SK-N-SH (cell line): ENCODE measurements at regions not wholly inside any gene's neighbourhood (a gene's known extent, or its start where the extent isn't known, plus 50 kb on each side); places are given as distances from the start of the nearest gene placed in this dataset.

ENCODE experiments used
- CTCF ChIA-PET: fragments of 300-600, 350-600 bp; formaldehyde crosslinking; extraction: SDS; loops from one replicate; lab custom pipeline; 2021; lab: Yijun Ruan, JAX
- POLR2A ChIA-PET: fragments of 350-600 bp; sonication (Branson Sonifier 250); formaldehyde crosslinking; extraction: SDS; loops from one replicate; lab custom pipeline; 2020; ENCODE audit warnings: antibody characterized with exemption, inconsistent platforms; lab: Yijun Ruan, JAX
- DNase-seq: peaks from one replicate; pipeline ENCODE4 v3.0.0; 2012
- H2AFZ ChIP-seq: fragments of 200-600 bp; sonication (generic); 2 replicates; pipeline ENCODE4 v1.8.1; 2016; ENCODE audit warnings: antibody characterized with exemption, mild to moderate bottlenecking, low read depth
- H3F3A ChIP-seq: fragments of 200-600 bp; sonication (generic); replicated peaks from 2 replicates; pipeline ENCODE3; 2016; ENCODE audit warnings: antibody characterized with exemption, mild to moderate bottlenecking; ENCODE audit not compliant: insufficient read depth
- H3K27ac ChIP-seq, 2 experiments: fragments of 200-500 bp in 1 of 2; fragments of 200-600 bp in 1 of 2; sonication (Bioruptor generic) in 1 of 2; sonication (generic), shearing (Covaris generic) in 1 of 2; 2 replicates each; pipeline versions ENCODE4 v1.5.1 to v1.6.1; 2014 to 2016; ENCODE audit warnings: low read depth in 2 of 2, inconsistent platforms in 1 of 2, low read length in 1 of 2, mild to moderate bottlenecking in 1 of 2, mixed read lengths in 1 of 2
- H3K27me3 ChIP-seq: fragments of 200-600 bp; sonication (generic), shearing (Covaris generic); 2 replicates; pipeline ENCODE4 v1.6.1; 2016; ENCODE audit warnings: mixed run types; ENCODE audit not compliant: insufficient read depth
- H3K36me3 ChIP-seq, 2 experiments: fragments of 200-500 bp in 1 of 2; fragments of 200-600 bp in 1 of 2; sonication (Bioruptor generic) in 1 of 2; sonication (generic) in 1 of 2; replicated peaks in 1 of 2; 2 replicates each; pipeline versions ENCODE3 to v1.5.1; 2014 to 2016; ENCODE audit warnings: low read length in 1 of 2, mild to moderate bottlenecking in 1 of 2; ENCODE audit not compliant: insufficient read depth in 2 of 2, control insufficient read depth in 1 of 2
- H3K4me1 ChIP-seq, 2 experiments: fragments of 200-500 bp in 1 of 2; fragments of 200-600 bp in 1 of 2; sonication (Bioruptor generic) in 1 of 2; sonication (generic), shearing (Covaris generic) in 1 of 2; 2 replicates each; pipeline versions ENCODE4 v1.5.1 to v1.6.1; 2014 to 2016; ENCODE audit warnings: low read depth in 1 of 2, low read length in 1 of 2, mixed run types in 1 of 2; ENCODE audit not compliant: insufficient read depth in 2 of 2, control insufficient read depth in 1 of 2
- H3K4me2 ChIP-seq: fragments of 200-600 bp; sonication (generic), shearing (Covaris generic); 2 replicates; pipeline ENCODE4 v1.6.1; 2017; ENCODE audit warnings: mixed run types
- H3K4me3 ChIP-seq, 2 experiments: fragments of 200-500 bp in 1 of 2; fragments of 200-600 bp in 1 of 2; sonication (Bioruptor generic) in 1 of 2; sonication (generic), shearing (Covaris generic) in 1 of 2; 2 replicates each; pipeline versions ENCODE4 v1.5.1 to v1.8.1; 2014 to 2016; ENCODE audit warnings: low read depth in 2 of 2, inconsistent platforms in 1 of 2, low read length in 1 of 2, mild to moderate bottlenecking in 1 of 2, mixed read lengths in 1 of 2, moderate library complexity in 1 of 2
- H3K79me2 ChIP-seq: fragments of 200-600 bp; sonication (generic); 2 replicates; pipeline ENCODE4 v1.8.1; 2017; ENCODE audit warnings: mild to moderate bottlenecking; ENCODE audit not compliant: insufficient read depth
- H3K9ac ChIP-seq: fragments of 200-600 bp; sonication (generic); 2 replicates; pipeline ENCODE4 v1.6.1; 2017; ENCODE audit warnings: mixed run types
- H3K9me2 ChIP-seq: fragments of 200-600 bp; sonication (generic); 2 replicates; pipeline ENCODE4 v1.6.1; 2017; ENCODE audit warnings: mixed run types
- H3K9me3 ChIP-seq: fragments of 200-600 bp; sonication (generic); 2 replicates; pipeline ENCODE4 v1.6.1; 2017; ENCODE audit warnings: mixed run types, mild to moderate bottlenecking, moderate library complexity
- H4K20me1 ChIP-seq: fragments of 200-600 bp; sonication (generic); 2 replicates; pipeline ENCODE4 v1.6.1; 2017; ENCODE audit warnings: mild to moderate bottlenecking, mixed run types; ENCODE audit not compliant: insufficient read depth
- CHD2 ChIP-seq: fragments of 150-350 bp; IDR thresholded peaks from 2 replicates; pipeline ENCODE4 v1.6.1; 2018; ENCODE audit warnings: low read length; ENCODE audit not compliant: partially characterized antibody
- EZH2phosphoT487 ChIP-seq: fragments of 200-600 bp; sonication (generic); IDR thresholded peaks from 2 replicates; pipeline ENCODE4 v1.6.1; 2017; ENCODE audit warnings: low read depth, mixed run types, mild to moderate bottlenecking, antibody characterized with exemption, moderate library complexity, borderline replicate concordance
- IRF3 ChIP-seq: fragments of 150-350 bp; IDR thresholded peaks from 2 replicates; pipeline ENCODE4 v1.6.1; 2016; ENCODE audit warnings: mild to moderate bottlenecking, low read depth, low read length
- JUND ChIP-seq: IDR thresholded peaks from 2 replicates; pipeline ENCODE4 v1.4.0; 2012
- MAX ChIP-seq: IDR thresholded peaks from 2 replicates; pipeline ENCODE4 v1.4.0; 2012; ENCODE audit warnings: low read depth
- MXI1 ChIP-seq: IDR thresholded peaks from 2 replicates; pipeline ENCODE4 v1.6.1; 2012; ENCODE audit warnings: mild to moderate bottlenecking, low read depth, low read length, improper control_type of control experiment
- NRF1 ChIP-seq: IDR thresholded peaks from 2 replicates; pipeline ENCODE4 v1.6.1; 2012; ENCODE audit warnings: low read depth, mild to moderate bottlenecking, low read length
- PBX3 ChIP-seq: IDR thresholded peaks from 2 replicates; pipeline ENCODE4; 2012
- POLR2AphosphoS5 ChIP-seq: IDR thresholded peaks from 2 replicates; pipeline ENCODE4 v1.6.1; 2012; ENCODE audit warnings: low read depth, low read length
- RAD21 ChIP-seq: IDR thresholded peaks from 2 replicates; pipeline ENCODE4 v1.6.1; 2012; ENCODE audit warnings: mild to moderate bottlenecking, low read length
- RCOR1 ChIP-seq: fragments of 150-350 bp; IDR thresholded peaks from 2 replicates; pipeline ENCODE4 v1.6.1; 2017; ENCODE audit warnings: antibody characterized with exemption, low read length
- REST ChIP-seq: IDR thresholded peaks from 2 replicates; pipeline ENCODE4 v1.6.1; 2012; ENCODE audit warnings: mild to moderate bottlenecking, low read depth, low read length, moderate library complexity
- TAF1 ChIP-seq: IDR thresholded peaks from 2 replicates; pipeline ENCODE4 v1.6.1; 2012; ENCODE audit warnings: low read depth, mild to moderate bottlenecking, low read length, moderate library complexity, borderline replicate concordance
- TCF12 ChIP-seq: IDR thresholded peaks from 2 replicates; pipeline ENCODE4 v1.4.0; 2012
- USF2 ChIP-seq: fragments of 150-350 bp; IDR thresholded peaks from 2 replicates; pipeline ENCODE4 v1.6.1; 2017; ENCODE audit warnings: antibody characterized with exemption, low read length, low read depth, borderline replicate concordance
- WGBS: methylation state at CpG from one replicate; pipeline ENCODE4 v1.1.6; 2017; ENCODE audit warnings: low lambda C conversion rate; 5-methylcytosine and 5-hydroxymethylcytosine counted together
- TF ChIP-seq, protein P1 (sequence below): IDR thresholded peaks from 2 replicates; pipeline ENCODE4 v1.4.0; 2012; ENCODE audit warnings: low read depth, borderline replicate concordance

DNA sequence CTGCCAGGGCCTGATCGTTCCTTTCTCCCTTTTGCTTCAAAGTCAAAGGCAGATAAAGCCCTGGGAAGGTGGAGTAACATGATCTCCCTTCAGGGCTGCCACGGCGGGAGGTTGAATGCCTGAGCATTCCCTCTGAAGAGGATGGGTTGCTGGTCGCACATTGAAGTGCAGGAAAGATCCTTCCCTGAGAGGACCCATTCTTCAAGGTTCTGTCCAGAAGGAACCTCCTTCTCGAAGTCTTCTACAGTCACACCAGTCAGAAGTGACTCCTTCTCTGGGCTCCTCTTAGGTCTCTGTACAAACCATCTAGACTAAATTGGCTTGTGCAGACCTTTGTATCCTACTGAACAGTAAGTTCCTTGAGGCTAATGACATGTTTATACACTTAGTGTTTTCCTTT, 192.6 kb upstream of the VGLL2 start:
- Histone ChIP-seq H3K4me3 (no peak overlapping the region), H3F3A (no peaks in the 10 kb centered on the region), H3K27ac (no peak overlapping the region), H2AFZ (no peak overlapping the region), H3K79me2 (no peaks in the 10 kb centered on the region), H3K9me3 (no peaks in the 10 kb centered on the region)
- CTCF ChIA-PET: no interaction called here
- TF ChIP-seq MAX: no peak
- TF ChIP-seq TAF1: no peak
- TF ChIP-seq, protein P1, sequence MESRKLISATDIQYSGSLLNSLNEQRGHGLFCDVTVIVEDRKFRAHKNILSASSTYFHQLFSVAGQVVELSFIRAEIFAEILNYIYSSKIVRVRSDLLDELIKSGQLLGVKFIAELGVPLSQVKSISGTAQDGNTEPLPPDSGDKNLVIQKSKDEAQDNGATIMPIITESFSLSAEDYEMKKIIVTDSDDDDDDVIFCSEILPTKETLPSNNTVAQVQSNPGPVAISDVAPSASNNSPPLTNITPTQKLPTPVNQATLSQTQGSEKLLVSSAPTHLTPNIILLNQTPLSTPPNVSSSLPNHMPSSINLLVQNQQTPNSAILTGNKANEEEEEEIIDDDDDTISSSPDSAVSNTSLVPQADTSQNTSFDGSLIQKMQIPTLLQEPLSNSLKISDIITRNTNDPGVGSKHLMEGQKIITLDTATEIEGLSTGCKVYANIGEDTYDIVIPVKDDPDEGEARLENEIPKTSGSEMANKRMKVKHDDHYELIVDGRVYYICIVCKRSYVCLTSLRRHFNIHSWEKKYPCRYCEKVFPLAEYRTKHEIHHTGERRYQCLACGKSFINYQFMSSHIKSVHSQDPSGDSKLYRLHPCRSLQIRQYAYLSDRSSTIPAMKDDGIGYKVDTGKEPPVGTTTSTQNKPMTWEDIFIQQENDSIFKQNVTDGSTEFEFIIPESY: no peak
- TF ChIP-seq CHD2: no peak
- no peak for TF ChIP-seq TCF12
- TF ChIP-seq IRF3: no peak
- no peak for TF ChIP-seq POLR2AphosphoS5
- no peak for TF ChIP-seq USF2
- no peak for TF ChIP-seq EZH2phosphoT487
- TF ChIP-seq PBX3: no peak
- no peak for TF ChIP-seq MXI1
- no peak for TF ChIP-seq RAD21
- no peak for TF ChIP-seq REST
- TF ChIP-seq NRF1: no peak
- no peak for TF ChIP-seq JUND
- TF ChIP-seq RCOR1: no peak
- TF ChIP-seq, all 33 proteins: peak for 0
- no peaks in the 10 kb centered on the region for H4K20me1 ChIP-seq
- no peaks in the 10 kb centered on the region for H3K9me2 ChIP-seq
- POLR2A ChIA-PET: no interaction called here
- no peaks in the 10 kb centered on the region for H3K36me3 ChIP-seq
- DNase-seq: no peak
- H3K4me2 ChIP-seq: no peak overlapping the region
- H3K27me3 ChIP-seq: no peaks in the 10 kb centered on the region
- no peaks in the 10 kb centered on the region for H3K4me1 ChIP-seq
- WGBS: 0% methylated on average over 5 of the region's 5 CpGs
- no peak overlapping the region for H3K9ac ChIP-seq
